Suprapubic skin (tissue), 4 donors: ENCODE measurements at regions not wholly inside any gene's neighbourhood (a gene's known extent, or its start where the extent isn't known, plus 50 kb on each side); places are given as distances from the start of the nearest gene placed in this dataset.

ENCODE experiments used
- DNase-seq, 2 donors: peaks; one replicate each; pipeline ENCODE4 v3.0.0-alpha.2; 2019; ENCODE audit warnings: low spot score in 2 of 2
- H3K27ac ChIP-seq: fragments of 200-600 bp; sonication (generic); one replicate; pipeline ENCODE4 v1.5.1; 2019
- H3K27me3 ChIP-seq: fragments of 200-600 bp; sonication (generic); one replicate; pipeline ENCODE4 v1.5.1; 2019
- H3K36me3 ChIP-seq: fragments of 200-600 bp; sonication (generic); one replicate; pipeline ENCODE4 v1.5.1; 2019
- H3K4me1 ChIP-seq: fragments of 200-600 bp; sonication (generic); one replicate; pipeline ENCODE4 v1.5.1; 2019
- H3K4me3 ChIP-seq: fragments of 200-600 bp; sonication (generic); one replicate; pipeline ENCODE4 v1.5.1; 2019; ENCODE audit warnings: mild to moderate bottlenecking
- H3K9me3 ChIP-seq: fragments of 200-600 bp; sonication (generic); one replicate; pipeline ENCODE4 v1.5.1; 2019
- CTCF ChIP-seq, 2 donors: fragments of 200-600 bp in 1 of 2; fragments of 450-650 bp in 1 of 2; sonication (generic) in 1 of 2; IDR thresholded peaks; one replicate each; pipeline ENCODE4 v1.5.1; 2016 to 2019; ENCODE audit warnings: antibody characterized with exemption in 2 of 2, mild to moderate bottlenecking in 1 of 2, moderate library complexity in 1 of 2
- EP300 ChIP-seq: sonication (generic); formaldehyde crosslinking; IDR thresholded peaks from one replicate; pipeline ENCODE4 v1.6.1; 2017; ENCODE audit warnings: antibody characterized with exemption
- POLR2A ChIP-seq, 2 donors: fragments of 450-650 bp; IDR thresholded peaks; one replicate each; pipeline ENCODE4 v1.6.1; 2017; ENCODE audit warnings: antibody characterized with exemption in 2 of 2, mild to moderate bottlenecking in 2 of 2, moderate library complexity in 2 of 2
- POLR2AphosphoS5 ChIP-seq, 3 donors: sonication (generic); formaldehyde crosslinking; IDR thresholded peaks; one replicate each; pipeline ENCODE4 v1.6.1; 2017; ENCODE audit warnings: antibody characterized with exemption in 3 of 3
- WGBS: methylation state at CpG from one replicate; pipeline ENCODE4 v1.1.5; 2018; 5-methylcytosine and 5-hydroxymethylcytosine counted together

GRCh38 chr20:51185277-51185676, 162.4 kb upstream of the KCNG1 start:
- WGBS, result 94% methylated on average over 3 of the region's 3 CpGs
- H3K36me3 ChIP-seq, result no peaks in the 10 kb centered on the region
- peaks cover 5% of the 10 kb centered on the region for H3K27me3 ChIP-seq
- no peak for DNase-seq
- H3K4me1 ChIP-seq, result no peaks in the 10 kb centered on the region
- no peak overlapping the region for H3K4me3 ChIP-seq
- H3K27ac ChIP-seq, result no peak overlapping the region
- TF ChIP-seq EP300, result no peak
- TF ChIP-seq CTCF (IDR thresholded peaks at IDR 0.05), result no peak
- TF ChIP-seq POLR2A (IDR thresholded peaks at IDR 0.05), result no peak
- TF ChIP-seq POLR2AphosphoS5 (IDR thresholded peaks at IDR 0.05), result no peak
- H3K9me3 ChIP-seq, result no peaks in the 10 kb centered on the region

GRCh38 chr20:51184289-51184688, 161.4 kb upstream of the KCNG1 start:
- TF ChIP-seq EP300 (no peak), POLR2AphosphoS5 (IDR thresholded peaks at IDR 0.05) (no peak), POLR2A (IDR thresholded peaks at IDR 0.05) (no peak), CTCF (IDR thresholded peaks at IDR 0.05) (no peak)
- Histone ChIP-seq H3K27ac (no peak overlapping the region), H3K9me3 (no peaks in the 10 kb centered on the region), H3K4me1 (no peaks in the 10 kb centered on the region), H3K4me3 (no peak overlapping the region), H3K27me3 (peaks cover 10% of the 10 kb centered on the region), H3K36me3 (no peaks in the 10 kb centered on the region)
- WGBS, result 85% methylated on average over 2 of the region's 2 CpGs
- no peak for DNase-seq

- no peak overlapping the region for H3K4me3 ChIP-seq
- H3K27ac ChIP-seq, result no peak overlapping the region
- TF ChIP-seq EP300 (no peak), POLR2A (IDR thresholded peaks at IDR 0.05) (no peak), CTCF (IDR thresholded peaks at IDR 0.05) (no peak), POLR2AphosphoS5 (IDR thresholded peaks at IDR 0.05) (no peak)
- H3K36me3 ChIP-seq, result no peaks in the 10 kb centered on the region
- no peak for DNase-seq
- WGBS, result 97% methylated on average over 1 of the region's 1 CpG
- no peaks in the 10 kb centered on the region for H3K4me1 ChIP-seq
- peaks cover 16% of the 10 kb centered on the region for H3K27me3 ChIP-seq
- H3K9me3 ChIP-seq, result no peaks in the 10 kb centered on the region
These were observed 160.5 kb upstream of the KCNG1 start for GRCh38 chr20:51183451-51183850.

- no peak overlapping the region for H3K27ac ChIP-seq
- TF ChIP-seq POLR2A (IDR thresholded peaks at IDR 0.05), result no peak
- TF ChIP-seq POLR2AphosphoS5 (IDR thresholded peaks at IDR 0.05), result no peak
- no peak for TF ChIP-seq EP300
- no peak for TF ChIP-seq CTCF (IDR thresholded peaks at IDR 0.05)
- H3K4me3 ChIP-seq, result no peak overlapping the region
- WGBS, result 78% methylated on average over 6 of the region's 6 CpGs
- H3K4me1 ChIP-seq, result no peaks in the 10 kb centered on the region
- DNase-seq, result no peak
- peaks cover 23% of the 10 kb centered on the region for H3K27me3 ChIP-seq
- no peaks in the 10 kb centered on the region for H3K36me3 ChIP-seq
- no peaks in the 10 kb centered on the region for H3K9me3 ChIP-seq
These were observed 159.7 kb upstream of the KCNG1 start for GRCh38 chr20:51182571-51182970.

GRCh38 chr20:51178153-51178552, 155.2 kb upstream of the KCNG1 start:
- no peak for DNase-seq
- Histone ChIP-seq H3K36me3 (no peaks in the 10 kb centered on the region), H3K4me1 (no peaks in the 10 kb centered on the region), H3K4me3 (no peak overlapping the region), H3K9me3 (no peaks in the 10 kb centered on the region), H3K27ac (no peak overlapping the region), H3K27me3 (peaks cover 18% of the 10 kb centered on the region)
- TF ChIP-seq POLR2A (IDR thresholded peaks at IDR 0.05) (no peak), EP300 (no peak), CTCF (IDR thresholded peaks at IDR 0.05) (no peak), POLR2AphosphoS5 (IDR thresholded peaks at IDR 0.05) (no peak)
- WGBS, result 83% methylated on average over 3 of the region's 3 CpGs
